ENCODE measurements at regions not wholly inside any gene's neighbourhood (a gene's known extent, or its start where the extent isn't known, plus 50 kb on each side); places are given as distances from the start of the nearest gene placed in this dataset.

GRCh38 chr15:94921936-94922335 lies 690.6 kb downstream of the MCTP2 start (continued):
- TF ChIP-seq PHF8 (conservative IDR thresholded peaks at IDR 0.05; ENCODE audit: low read depth, low read length) (no peak), ZNF274 (IDR thresholded peaks at IDR 0.05; ENCODE audit: borderline replicate concordance, extremely low read depth, low read length) (no peak), GABPA (IDR thresholded peaks at IDR 0.05; ENCODE audit: borderline replicate concordance, insufficient read depth, low read length) (no peak)

Measured in H1 (cell line).